GM13977 (cell line): ENCODE measurements at regions not wholly inside any gene's neighbourhood (a gene's known extent, or its start where the extent isn't known, plus 50 kb on each side); places are given as distances from the start of the nearest gene placed in this dataset.

Experiments used
- DNase-seq: peaks from one replicate; pipeline ENCODE4 v3.0.0; 2012; ENCODE audit warnings: low spot score
- CTCF ChIP-seq: IDR thresholded peaks from 2 replicates; pipeline ENCODE4 v1.5.1; 2012; ENCODE audit warnings: mild to moderate bottlenecking, control low read depth; ENCODE audit not compliant: insufficient read depth; ENCODE audit errors: extremely low read depth, missing control alignments
- in situ Hi-C: fragments of 300-500 bp; cut with MboI; formaldehyde crosslinking; loops from one replicate; pipeline ENCODE4 v1.12.0; 2022; ENCODE audit warnings: low sequenced_read_pairs, low pct_unique_long_range_greater_than_20kb, mixed read lengths, inconsistent platforms; ENCODE audit not compliant: unreplicated experiment

GRCh38 chr5:143576711-143577484 is 173.4 kb upstream of the NR3C1 start:
- no peak for TF ChIP-seq CTCF
- in situ Hi-C loops, result no loop called here
- no peak for DNase-seq

GRCh38 chr5:143575286-143575685 is 171.8 kb upstream of the NR3C1 start:
- TF ChIP-seq CTCF, result no peak
- no peak for DNase-seq
- in situ Hi-C loops, result no loop called here

GRCh38 chr5:143574236-143574635 is 170.8 kb upstream of the NR3C1 start:
- in situ Hi-C loops, result no loop called here
- DNase-seq, result no peak
- TF ChIP-seq CTCF, result no peak

GRCh38 chr5:143573568-143574170 is 170.2 kb upstream of the NR3C1 start:
- no peak for TF ChIP-seq CTCF
- in situ Hi-C loops, result no loop called here
- no peak for DNase-seq

- DNase-seq, result no peak
- TF ChIP-seq CTCF, result no peak
- in situ Hi-C loops, result no loop called here
These were observed 169.2 kb upstream of the NR3C1 start for GRCh38 chr5:143572671-143573070.

GRCh38 chr5:143571642-143572624 is 168.4 kb upstream of the NR3C1 start:
- no peak for TF ChIP-seq CTCF
- in situ Hi-C loops, result no loop called here
- no peak for DNase-seq
